ENCODE measurements at regions not wholly inside any gene's neighbourhood (a gene's known extent, or its start where the extent isn't known, plus 50 kb on each side); places are given as distances from the start of the nearest gene placed in this dataset.

DNA sequence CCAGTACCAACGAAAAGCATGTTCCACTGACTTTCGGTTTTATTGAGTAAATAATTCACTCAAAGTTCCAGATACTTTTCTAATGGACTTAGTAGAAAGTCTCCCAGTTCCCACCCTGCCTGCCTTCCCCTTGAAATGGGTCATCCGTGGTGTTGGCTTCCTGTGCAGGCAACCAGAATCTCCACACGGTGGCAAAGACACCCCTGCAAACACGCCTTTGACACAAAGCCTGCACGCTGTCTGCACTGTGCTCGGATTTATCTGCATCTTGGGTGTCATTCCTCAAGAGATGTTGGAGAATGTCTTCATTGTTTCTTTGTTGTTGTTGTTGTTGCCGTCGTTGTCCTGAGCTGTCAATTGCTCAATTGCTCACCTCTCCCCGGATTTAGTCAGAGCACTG is 150.0 kb upstream of the IRX2 start:
- in situ Hi-C loops (cut with HindIII; ENCODE audit: low sequenced_read_pairs): no loop called here
- no peak overlapping the region for H3K4me3 ChIP-seq (ENCODE audit: low read depth, low read length)
- TF ChIP-seq, protein P1, sequence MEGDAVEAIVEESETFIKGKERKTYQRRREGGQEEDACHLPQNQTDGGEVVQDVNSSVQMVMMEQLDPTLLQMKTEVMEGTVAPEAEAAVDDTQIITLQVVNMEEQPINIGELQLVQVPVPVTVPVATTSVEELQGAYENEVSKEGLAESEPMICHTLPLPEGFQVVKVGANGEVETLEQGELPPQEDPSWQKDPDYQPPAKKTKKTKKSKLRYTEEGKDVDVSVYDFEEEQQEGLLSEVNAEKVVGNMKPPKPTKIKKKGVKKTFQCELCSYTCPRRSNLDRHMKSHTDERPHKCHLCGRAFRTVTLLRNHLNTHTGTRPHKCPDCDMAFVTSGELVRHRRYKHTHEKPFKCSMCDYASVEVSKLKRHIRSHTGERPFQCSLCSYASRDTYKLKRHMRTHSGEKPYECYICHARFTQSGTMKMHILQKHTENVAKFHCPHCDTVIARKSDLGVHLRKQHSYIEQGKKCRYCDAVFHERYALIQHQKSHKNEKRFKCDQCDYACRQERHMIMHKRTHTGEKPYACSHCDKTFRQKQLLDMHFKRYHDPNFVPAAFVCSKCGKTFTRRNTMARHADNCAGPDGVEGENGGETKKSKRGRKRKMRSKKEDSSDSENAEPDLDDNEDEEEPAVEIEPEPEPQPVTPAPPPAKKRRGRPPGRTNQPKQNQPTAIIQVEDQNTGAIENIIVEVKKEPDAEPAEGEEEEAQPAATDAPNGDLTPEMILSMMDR (IDR thresholded peaks at IDR 0.05; ENCODE audit: low read depth, low read length, missing control alignments): no peak
- no peak for DNase-seq (ENCODE audit: low read depth)

DNA sequence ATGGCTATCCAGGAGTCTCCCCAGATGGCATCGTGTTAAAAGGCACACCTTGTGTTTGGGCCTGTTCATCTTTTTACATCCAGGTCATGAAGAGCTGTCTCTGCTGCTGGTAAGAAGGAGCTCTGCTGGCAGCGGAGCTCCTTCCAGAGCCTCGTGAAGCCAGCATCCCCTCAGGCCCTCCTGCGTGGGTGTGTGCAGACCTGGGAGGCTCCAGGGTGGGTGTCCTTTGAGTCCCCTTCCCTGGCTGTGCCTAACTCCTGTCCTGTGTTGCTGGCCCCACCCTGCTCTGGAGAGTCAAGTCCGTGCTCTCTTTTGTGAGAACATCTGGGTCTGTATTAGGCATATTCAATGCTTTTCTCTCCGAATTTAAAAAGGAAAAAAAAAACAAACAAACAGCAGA is 149.6 kb upstream of the IRX2 start:
- DNase-seq (ENCODE audit: low read depth): no peak
- no peak overlapping the region for H3K4me3 ChIP-seq (ENCODE audit: low read depth, low read length)
- TF ChIP-seq, protein P1 (IDR thresholded peaks at IDR 0.05; ENCODE audit: low read depth, low read length, missing control alignments): no peak
- in situ Hi-C loops (cut with HindIII; ENCODE audit: low sequenced_read_pairs): no loop called here

DNA sequence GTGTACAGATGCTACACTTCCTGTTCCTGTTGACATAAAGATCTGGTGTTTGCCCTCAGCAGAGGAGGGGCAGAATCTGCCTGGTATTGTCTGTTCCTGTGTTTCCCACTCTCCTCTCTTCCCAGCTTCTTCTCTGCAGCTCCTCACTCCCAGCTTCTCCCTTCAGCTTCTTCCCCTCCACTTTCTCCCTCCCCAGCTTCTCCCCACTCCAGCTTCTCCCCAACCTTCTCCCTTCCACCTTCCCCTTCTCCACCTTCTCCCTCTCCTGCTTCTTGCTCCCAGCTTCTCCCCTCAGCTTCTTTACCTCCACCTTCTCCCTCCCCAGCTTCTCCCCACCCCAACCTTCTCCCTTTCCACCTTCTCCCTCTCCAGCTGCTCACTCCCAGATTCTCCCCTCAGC is 148.9 kb upstream of the IRX2 start:
- TF ChIP-seq, protein P1 (IDR thresholded peaks at IDR 0.05; ENCODE audit: low read depth, low read length, missing control alignments): no peak
- no peak overlapping the region for H3K4me3 ChIP-seq (ENCODE audit: low read depth, low read length)
- in situ Hi-C loops (cut with HindIII; ENCODE audit: low sequenced_read_pairs): no loop called here
- no peak for DNase-seq (ENCODE audit: low read depth)

DNA sequence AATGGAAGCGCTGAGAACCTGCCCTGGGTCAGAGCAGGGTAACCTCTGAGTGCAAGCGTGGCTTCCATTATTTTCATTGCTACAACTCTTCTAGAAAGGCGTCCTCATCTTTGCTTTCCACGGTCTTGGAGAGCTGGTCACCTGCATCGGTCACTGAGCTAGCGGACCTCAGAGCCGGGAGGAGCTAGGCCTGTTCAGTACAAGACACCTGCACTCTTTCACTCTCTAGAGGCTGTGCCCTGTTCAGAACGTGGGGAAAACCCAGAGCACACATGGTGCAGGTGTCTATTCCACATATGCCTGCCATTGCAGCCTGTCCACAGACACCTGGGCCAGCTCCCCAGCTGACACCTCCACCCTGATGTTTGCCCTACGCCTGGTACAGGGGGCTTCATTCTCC is 147.8 kb upstream of the IRX2 start:
- no peak for DNase-seq (ENCODE audit: low read depth)
- TF ChIP-seq, protein P1 (IDR thresholded peaks at IDR 0.05; ENCODE audit: low read depth, low read length, missing control alignments): no peak
- H3K4me3 ChIP-seq (ENCODE audit: low read depth, low read length): no peak overlapping the region
- in situ Hi-C loops (cut with HindIII; ENCODE audit: low sequenced_read_pairs): no loop called here

DNA sequence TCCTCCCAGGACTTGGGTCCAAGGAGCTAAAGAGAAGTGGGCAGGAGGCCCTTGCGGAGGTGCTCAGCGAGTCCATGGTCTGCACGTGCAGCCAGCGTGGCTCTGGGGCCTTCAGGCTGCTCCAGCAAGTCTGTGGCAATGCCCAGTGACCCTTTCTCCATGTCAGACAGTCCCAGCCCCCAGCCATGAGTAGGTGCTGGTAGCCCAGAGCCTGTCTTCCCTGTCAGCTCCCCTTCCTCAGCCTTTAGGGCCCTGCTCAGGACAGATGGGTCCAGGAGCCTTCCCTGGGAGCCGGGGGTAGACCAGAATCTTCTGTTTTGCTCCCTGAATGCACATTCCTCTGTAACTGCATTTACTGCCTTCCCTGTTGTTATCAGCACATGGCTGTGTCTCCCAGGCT is 147.2 kb upstream of the IRX2 start:
- TF ChIP-seq, protein P1 (IDR thresholded peaks at IDR 0.05; ENCODE audit: low read depth, low read length, missing control alignments): no peak
- DNase-seq (ENCODE audit: low read depth): no peak
- in situ Hi-C loops (cut with HindIII; ENCODE audit: low sequenced_read_pairs): no loop called here
- no peak overlapping the region for H3K4me3 ChIP-seq (ENCODE audit: low read depth, low read length)

DNA sequence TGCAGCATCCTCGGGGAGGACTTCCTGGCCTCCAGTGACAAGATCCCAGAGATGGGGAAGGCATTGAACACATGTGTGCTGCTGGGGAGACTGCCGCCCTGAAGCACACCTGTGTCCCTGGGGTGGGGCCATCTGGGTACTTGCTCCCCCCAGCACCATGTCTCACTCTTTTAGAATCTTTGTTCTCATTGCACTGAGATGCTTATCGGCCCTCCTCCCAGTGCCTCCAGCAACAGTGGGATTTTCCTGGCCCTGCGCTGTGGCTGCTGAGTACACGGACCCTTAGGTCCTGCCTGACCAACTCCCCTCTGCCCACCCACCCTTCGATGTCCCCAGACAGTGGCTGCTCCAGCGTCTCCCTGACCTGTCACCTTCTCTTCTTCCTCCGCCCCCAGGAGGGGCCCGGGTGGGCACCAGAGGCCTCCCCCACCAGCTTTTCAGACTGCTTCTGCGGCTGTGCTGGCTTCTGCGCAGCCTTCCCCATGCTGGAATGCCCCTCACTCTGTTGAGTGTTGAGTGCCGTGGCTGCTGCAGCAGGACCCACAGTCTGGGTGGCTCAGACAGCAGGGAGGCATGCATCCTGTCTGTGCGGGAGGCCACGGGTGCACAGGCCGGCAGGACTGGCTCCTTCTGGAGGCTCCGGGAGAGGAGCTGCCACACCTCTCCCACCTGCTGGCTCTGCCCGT is 145.9 kb upstream of the IRX2 start:
- no peak for DNase-seq (ENCODE audit: low read depth)
- H3K4me3 ChIP-seq (ENCODE audit: low read depth, low read length): no peak overlapping the region
- in situ Hi-C loops (cut with HindIII; ENCODE audit: low sequenced_read_pairs): no loop called here
- TF ChIP-seq, protein P1 (IDR thresholded peaks at IDR 0.05; ENCODE audit: low read depth, low read length, missing control alignments): no peak

Data from astrocyte of the cerebellum (primary cell).